ENCODE measurements at regions not wholly inside any gene's neighbourhood (a gene's known extent, or its start where the extent isn't known, plus 50 kb on each side); places are given as distances from the start of the nearest gene placed in this dataset.

- H3K4me1 Mint-ChIP-seq: peaks cover 0 to 13% of the 10 kb centered on the region in 2 donors
- Histone ChIP-seq H3K27ac (ENCODE audit: low read length) (no peak overlapping the region), H3K27me3 (ENCODE audit: control insufficient read depth, insufficient read depth, low read length) (peaks cover 8% of the 10 kb centered on the region), H3K9me3 (ENCODE audit: control insufficient read depth, insufficient read depth, low read length) (no peaks in the 10 kb centered on the region), H3K4me1 (ENCODE audit: control insufficient read depth, insufficient read depth, low read length) (peaks cover 7% of the 10 kb centered on the region), H3K36me3 (ENCODE audit: control insufficient read depth, insufficient read depth, low read length) (no peaks in the 10 kb centered on the region), H3K4me3 (ENCODE audit: low read length) (no peak overlapping the region)
- H3K27me3 Mint-ChIP-seq (ENCODE audit: low read depth in 2 of 2): peaks cover 37 to 42% of the 10 kb centered on the region in 2 donors
- H3K4me3 Mint-ChIP-seq: no peak overlapping the region
- no peaks in the 10 kb centered on the region for H3K36me3 Mint-ChIP-seq
- H3K9me3 Mint-ChIP-seq: no peaks in the 10 kb centered on the region
- DNase-seq (no peak), ATAC-seq (peak in 1 of 3 donors; percentile 26)
- intact Hi-C loops (cut with micrococcal nuclease): loop anchor here (2.0 kb wide), 1 partner anchor 386 kb away; no protein-coding TSS in a partner anchor
- no peak overlapping the region for H3K27ac Mint-ChIP-seq
- 48% methylated on average over 20 of the region's 20 CpGs for WGBS (ENCODE audit: insufficient coverage)
- TF ChIP-seq CTCF (IDR thresholded peaks at IDR 0.05): no peak
Observed at GRCh38 chr9:93826905-93827544, 128.1 kb downstream of the BARX1 start.

DNA sequence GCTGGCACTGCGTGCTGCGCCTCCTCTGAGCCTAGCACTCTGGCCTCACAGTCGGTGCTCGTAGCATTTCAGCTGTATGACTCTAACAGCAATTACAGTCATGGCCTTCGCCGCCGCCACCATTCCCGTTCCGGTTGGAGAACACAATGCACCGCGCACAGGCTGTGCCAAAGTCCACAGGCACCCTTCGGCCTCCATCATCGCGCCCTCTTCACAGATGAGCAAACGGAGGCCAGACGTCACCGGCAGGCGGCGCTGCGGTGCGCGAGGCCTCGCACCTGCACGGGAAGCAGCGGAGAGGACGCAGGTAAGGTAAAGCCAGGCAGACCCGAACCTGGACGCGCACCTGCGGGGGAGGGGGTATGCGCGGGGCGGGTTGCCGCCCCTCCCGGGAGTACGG lies 128.9 kb downstream of the BARX1 start:
- Histone ChIP-seq H3K27ac (ENCODE audit: low read length) (no peak overlapping the region), H3K9me3 (ENCODE audit: control insufficient read depth, insufficient read depth, low read length) (no peaks in the 10 kb centered on the region), H3K27me3 (ENCODE audit: control insufficient read depth, insufficient read depth, low read length) (peaks cover 8% of the 10 kb centered on the region), H3K4me1 (ENCODE audit: control insufficient read depth, insufficient read depth, low read length) (peaks cover 7% of the 10 kb centered on the region), H3K4me3 (ENCODE audit: low read length) (no peak overlapping the region), H3K36me3 (ENCODE audit: control insufficient read depth, insufficient read depth, low read length) (no peaks in the 10 kb centered on the region)
- DNase-seq: peak in 1 of 2 donors; percentile 55
- H3K27me3 Mint-ChIP-seq (ENCODE audit: low read depth in 2 of 2): peaks cover 37 to 44% of the 10 kb centered on the region in 2 donors
- H3K9me3 Mint-ChIP-seq: no peaks in the 10 kb centered on the region
- peak; percentile 16 for TF ChIP-seq CTCF (IDR thresholded peaks at IDR 0.05)
- ATAC-seq: no peak
- intact Hi-C loops (cut with micrococcal nuclease): loop anchor here (2.0 kb wide), 1 partner anchor 387 kb away; no protein-coding TSS in a partner anchor
- H3K4me1 Mint-ChIP-seq: peaks cover 0 to 13% of the 10 kb centered on the region in 2 donors
- whole genome bisulfite sequencing (ENCODE audit: insufficient coverage): 27% methylated on average over 36 of the region's 36 CpGs
- no peak overlapping the region for H3K27ac Mint-ChIP-seq
- no peak overlapping the region for H3K4me3 Mint-ChIP-seq
- no peaks in the 10 kb centered on the region for H3K36me3 Mint-ChIP-seq

GRCh38 chr9:93825348-93826115 lies 129.6 kb downstream of the BARX1 start:
- H3K4me1 Mint-ChIP-seq: peaks cover 0 to 13% of the 10 kb centered on the region in 2 donors
- H3K4me3 ChIP-seq (ENCODE audit: low read length): no peak overlapping the region
- DNase-seq (no peak), ATAC-seq (no peak)
- intact Hi-C loops (cut with micrococcal nuclease): loop anchor here (2.0 kb wide), 1 partner anchor 387 kb away; no protein-coding TSS in a partner anchor
- peaks cover 7% of the 10 kb centered on the region for H3K4me1 ChIP-seq (ENCODE audit: control insufficient read depth, insufficient read depth, low read length)
- H3K9me3 Mint-ChIP-seq: no peaks in the 10 kb centered on the region
- H3K27me3 Mint-ChIP-seq (ENCODE audit: low read depth in 2 of 2): peaks cover 35 to 45% of the 10 kb centered on the region in 2 donors
- no peak overlapping the region for H3K27ac Mint-ChIP-seq
- TF ChIP-seq CTCF (IDR thresholded peaks at IDR 0.05): no peak
- no peak overlapping the region for H3K4me3 Mint-ChIP-seq
- no peaks in the 10 kb centered on the region for H3K36me3 ChIP-seq (ENCODE audit: control insufficient read depth, insufficient read depth, low read length)
- no peaks in the 10 kb centered on the region for H3K36me3 Mint-ChIP-seq
- no peak overlapping the region for H3K27ac ChIP-seq (ENCODE audit: low read length)
- WGBS (ENCODE audit: insufficient coverage): 93% methylated on average over 17 of the region's 18 CpGs
- no peaks in the 10 kb centered on the region for H3K9me3 ChIP-seq (ENCODE audit: control insufficient read depth, insufficient read depth, low read length)
- peaks cover 8% of the 10 kb centered on the region for H3K27me3 ChIP-seq (ENCODE audit: control insufficient read depth, insufficient read depth, low read length)

Data from natural killer cell (primary cell).